Glutamatergic neuron (in vitro differentiated cells): ENCODE measurements at regions not wholly inside any gene's neighbourhood (a gene's known extent, or its start where the extent isn't known, plus 50 kb on each side); places are given as distances from the start of the nearest gene placed in this dataset.

Source experiments
- DNase-seq: peaks from one replicate; pipeline ENCODE4 v3.0.0; 2022
- H3K27ac Mint-ChIP-seq: one replicate; pipeline ENCODE4 v1.8.0; 2020; ENCODE audit warnings: mild to moderate bottlenecking, mixed read lengths, inconsistent platforms; ENCODE audit not compliant: unreplicated experiment
- H3K27me3 Mint-ChIP-seq: one replicate; pipeline ENCODE4 v1.8.0; 2020; ENCODE audit warnings: mild to moderate bottlenecking, moderate library complexity, mixed read lengths, inconsistent platforms; ENCODE audit not compliant: unreplicated experiment
- H3K36me3 Mint-ChIP-seq: one replicate; pipeline ENCODE4 v1.8.0; 2020; ENCODE audit warnings: mild to moderate bottlenecking, mixed read lengths, inconsistent platforms; ENCODE audit not compliant: unreplicated experiment
- H3K4me1 Mint-ChIP-seq: one replicate; pipeline ENCODE4 v1.8.0; 2020; ENCODE audit warnings: mild to moderate bottlenecking, low read depth, mixed read lengths, inconsistent platforms; ENCODE audit not compliant: unreplicated experiment
- H3K4me3 Mint-ChIP-seq: one replicate; pipeline ENCODE4 v1.8.0; 2020; ENCODE audit warnings: mild to moderate bottlenecking, mixed read lengths, inconsistent platforms; ENCODE audit not compliant: unreplicated experiment
- H3K9me3 Mint-ChIP-seq: one replicate; pipeline ENCODE4 v1.8.0; 2020; ENCODE audit warnings: mild to moderate bottlenecking, moderate library complexity, mixed read lengths, inconsistent platforms; ENCODE audit not compliant: unreplicated experiment
- CTCF ChIP-seq: fragments of 200-600 bp; sonication (generic); IDR thresholded peaks from one replicate; pipeline ENCODE4 v1.5.0; 2021; ENCODE audit not compliant: partially characterized antibody, unreplicated experiment

- H3K36me3 Mint-ChIP-seq, result no peaks in the 10 kb centered on the region
- no peak overlapping the region for H3K27ac Mint-ChIP-seq
- no peak overlapping the region for H3K4me3 Mint-ChIP-seq
- no peak for DNase-seq
- H3K9me3 Mint-ChIP-seq, result no peaks in the 10 kb centered on the region
- TF ChIP-seq CTCF, result no peak
- H3K27me3 Mint-ChIP-seq, result no peaks in the 10 kb centered on the region
- no peaks in the 10 kb centered on the region for H3K4me1 Mint-ChIP-seq
Measured at GRCh38 chr15:99863550-99864198, 130.4 kb upstream of the LYSMD4 start.

- Mint-ChIP-seq H3K36me3 (no peaks in the 10 kb centered on the region), H3K4me3 (no peak overlapping the region), H3K27me3 (no peaks in the 10 kb centered on the region), H3K9me3 (no peaks in the 10 kb centered on the region), H3K4me1 (no peaks in the 10 kb centered on the region), H3K27ac (no peak overlapping the region)
- DNase-seq, result no peak
- TF ChIP-seq CTCF, result no peak
Measured at GRCh38 chr15:99857836-99858235, 124.6 kb upstream of the LYSMD4 start.

- Mint-ChIP-seq H3K4me1 (no peaks in the 10 kb centered on the region), H3K27me3 (no peaks in the 10 kb centered on the region), H3K9me3 (no peaks in the 10 kb centered on the region), H3K27ac (no peak overlapping the region), H3K4me3 (no peak overlapping the region), H3K36me3 (no peaks in the 10 kb centered on the region)
- TF ChIP-seq CTCF, result no peak
- DNase-seq, result no peak
Measured at GRCh38 chr15:99850517-99850916, 117.3 kb upstream of the LYSMD4 start.

GRCh38 chr15:99845009-99845408 lies 111.8 kb upstream of the LYSMD4 start:
- no peaks in the 10 kb centered on the region for H3K9me3 Mint-ChIP-seq
- no peaks in the 10 kb centered on the region for H3K36me3 Mint-ChIP-seq
- no peak overlapping the region for H3K27ac Mint-ChIP-seq
- no peaks in the 10 kb centered on the region for H3K4me1 Mint-ChIP-seq
- no peak overlapping the region for H3K4me3 Mint-ChIP-seq
- TF ChIP-seq CTCF, result no peak
- no peaks in the 10 kb centered on the region for H3K27me3 Mint-ChIP-seq
- no peak for DNase-seq

- Mint-ChIP-seq H3K4me3 (no peak overlapping the region), H3K4me1 (no peaks in the 10 kb centered on the region), H3K27ac (no peak overlapping the region), H3K9me3 (no peaks in the 10 kb centered on the region), H3K36me3 (no peaks in the 10 kb centered on the region), H3K27me3 (no peaks in the 10 kb centered on the region)
- DNase-seq, result no peak
- TF ChIP-seq CTCF, result no peak
Measured at GRCh38 chr15:99844150-99844549, 110.9 kb upstream of the LYSMD4 start.
